NB4 (cell line): ENCODE measurements at regions not wholly inside any gene's neighbourhood (a gene's known extent, or its start where the extent isn't known, plus 50 kb on each side); places are given as distances from the start of the nearest gene placed in this dataset.

Experiments used
- DNase-seq: peaks from one replicate; pipeline ENCODE4 v3.0.0; 2010; ENCODE audit warnings: low read depth
- H3K4me3 ChIP-seq: one replicate; pipeline ENCODE4 v1.5.1; 2011; ENCODE audit warnings: mild to moderate bottlenecking, low read depth, low read length, moderate library complexity
- CTCF ChIP-seq: IDR thresholded peaks from one replicate; pipeline ENCODE4 v1.5.1; 2012; ENCODE audit warnings: low read depth, low read length
- MAX ChIP-seq: IDR thresholded peaks from 2 replicates; pipeline ENCODE4 v1.6.1; 2011; ENCODE audit warnings: low read depth, low read length
- MYC ChIP-seq: IDR thresholded peaks from 2 replicates; pipeline ENCODE4 v1.6.1; 2011; ENCODE audit warnings: low read depth, low read length
- POLR2A ChIP-seq: IDR thresholded peaks from 2 replicates; pipeline ENCODE4 v1.6.1; 2011; ENCODE audit warnings: mild to moderate bottlenecking; ENCODE audit not compliant: insufficient read length; ENCODE audit errors: extremely low read depth

- TF ChIP-seq POLR2A, result no peak
- DNase-seq, result no peak
- H3K4me3 ChIP-seq, result no peak overlapping the region
Measured at GRCh38 chr20:7416382-7416781, 523.9 kb downstream of the HAO1 start.

GRCh38 chr20:7420345-7420744 lies 519.9 kb downstream of the HAO1 start:
- TF ChIP-seq MAX (no peak), MYC (no peak), CTCF (no peak), POLR2A (no peak)
- DNase-seq, result no peak
- H3K4me3 ChIP-seq, result no peak overlapping the region

GRCh38 chr20:7426890-7427496 lies 513.3 kb downstream of the HAO1 start:
- no peak for DNase-seq
- no peak overlapping the region for H3K4me3 ChIP-seq
- TF ChIP-seq MAX (no peak), MYC (no peak)

GRCh38 chr20:7428946-7429345 lies 511.3 kb downstream of the HAO1 start:
- DNase-seq, result no peak
- TF ChIP-seq CTCF (no peak), POLR2A (no peak), MYC (no peak), MAX (no peak)
- no peak overlapping the region for H3K4me3 ChIP-seq

GRCh38 chr20:7432612-7433011 lies 507.6 kb downstream of the HAO1 start:
- TF ChIP-seq MYC (no peak), MAX (no peak), CTCF (no peak), POLR2A (no peak)
- DNase-seq, result no peak
- H3K4me3 ChIP-seq, result no peak overlapping the region

GRCh38 chr20:7437311-7437710 lies 502.9 kb downstream of the HAO1 start:
- no peak for DNase-seq
- H3K4me3 ChIP-seq, result no peak overlapping the region
- TF ChIP-seq MAX (no peak), CTCF (no peak)

- TF ChIP-seq MAX (no peak), CTCF (no peak), POLR2A (no peak), MYC (no peak)
- no peak for DNase-seq
- H3K4me3 ChIP-seq, result no peak overlapping the region
Measured at GRCh38 chr20:7449269-7449668, 491.0 kb downstream of the HAO1 start.
